DND-41 (cell line): ENCODE measurements at regions not wholly inside any gene's neighbourhood (a gene's known extent, or its start where the extent isn't known, plus 50 kb on each side); places are given as distances from the start of the nearest gene placed in this dataset.

Experiments
- EZH2 ChIP-seq: IDR thresholded peaks from 3 replicates; pipeline ENCODE4 v1.6.1; 2012; ENCODE audit warnings: borderline replicate concordance, low read depth, mild to moderate bottlenecking, moderate library complexity, low read length, inconsistent platforms; ENCODE audit not compliant: severe bottlenecking
- TF ChIP-seq, protein P1 (sequence below): IDR thresholded peaks from 2 replicates; pipeline ENCODE4 v1.5.1; 2012; ENCODE audit warnings: borderline replicate concordance, low read length, moderate library complexity, mild to moderate bottlenecking; ENCODE audit not compliant: poor library complexity, severe bottlenecking; ENCODE audit errors: extremely low read depth

DNA sequence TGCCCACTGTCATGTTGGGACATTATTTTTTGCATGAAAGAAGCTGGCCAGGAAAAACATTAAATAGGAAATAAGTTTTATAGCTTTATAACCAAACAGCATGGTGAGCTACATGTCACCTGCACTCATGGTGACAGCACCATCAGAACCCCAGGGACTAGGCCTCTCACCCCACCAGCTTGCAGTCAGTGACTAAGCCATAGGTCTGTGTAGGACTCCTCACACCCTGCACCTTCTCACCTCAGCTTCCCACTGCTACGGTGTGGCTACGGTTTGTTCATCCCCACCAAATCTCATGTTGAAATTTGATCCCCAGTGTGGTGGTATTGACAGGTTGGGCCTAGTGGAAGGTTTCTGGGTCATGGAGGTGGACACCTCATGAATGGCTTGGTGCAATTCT, 161.3 kb upstream of the VIPR2 start:
- TF ChIP-seq, protein P1, sequence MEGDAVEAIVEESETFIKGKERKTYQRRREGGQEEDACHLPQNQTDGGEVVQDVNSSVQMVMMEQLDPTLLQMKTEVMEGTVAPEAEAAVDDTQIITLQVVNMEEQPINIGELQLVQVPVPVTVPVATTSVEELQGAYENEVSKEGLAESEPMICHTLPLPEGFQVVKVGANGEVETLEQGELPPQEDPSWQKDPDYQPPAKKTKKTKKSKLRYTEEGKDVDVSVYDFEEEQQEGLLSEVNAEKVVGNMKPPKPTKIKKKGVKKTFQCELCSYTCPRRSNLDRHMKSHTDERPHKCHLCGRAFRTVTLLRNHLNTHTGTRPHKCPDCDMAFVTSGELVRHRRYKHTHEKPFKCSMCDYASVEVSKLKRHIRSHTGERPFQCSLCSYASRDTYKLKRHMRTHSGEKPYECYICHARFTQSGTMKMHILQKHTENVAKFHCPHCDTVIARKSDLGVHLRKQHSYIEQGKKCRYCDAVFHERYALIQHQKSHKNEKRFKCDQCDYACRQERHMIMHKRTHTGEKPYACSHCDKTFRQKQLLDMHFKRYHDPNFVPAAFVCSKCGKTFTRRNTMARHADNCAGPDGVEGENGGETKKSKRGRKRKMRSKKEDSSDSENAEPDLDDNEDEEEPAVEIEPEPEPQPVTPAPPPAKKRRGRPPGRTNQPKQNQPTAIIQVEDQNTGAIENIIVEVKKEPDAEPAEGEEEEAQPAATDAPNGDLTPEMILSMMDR = no peak
- no peak for TF ChIP-seq EZH2
